ENCODE measurements at regions not wholly inside any gene's neighbourhood (a gene's known extent, or its start where the extent isn't known, plus 50 kb on each side); places are given as distances from the start of the nearest gene placed in this dataset.

DNA sequence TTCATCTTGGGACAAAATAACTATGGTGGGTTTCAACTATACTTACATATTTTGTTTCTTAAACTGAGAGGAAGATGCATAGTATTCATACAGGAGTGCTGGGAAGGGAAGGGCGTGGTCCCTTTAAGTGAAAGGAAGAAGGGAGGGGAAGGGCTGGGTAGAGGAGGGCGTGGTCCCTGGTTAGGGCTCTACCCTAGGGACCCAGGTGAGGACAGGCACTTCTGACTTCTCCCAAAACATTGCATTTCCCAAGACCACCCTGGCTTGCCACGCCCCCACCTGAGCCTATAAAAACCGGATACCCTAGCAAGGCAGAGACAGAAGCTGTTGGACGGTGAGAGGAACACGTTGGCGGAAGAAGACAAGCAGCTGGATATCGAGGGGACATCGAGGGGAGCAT, 157.6 kb upstream of the PLXNA4 start:
- no peak for TF ChIP-seq POLR2A (IDR thresholded peaks at IDR 0.05)
- no peak for ATAC-seq
- Histone ChIP-seq H3K9me3 (no peaks in the 10 kb centered on the region), H3K27me3 (no peaks in the 10 kb centered on the region), H3K4me1 (peaks cover 0 to under 1% (median 0%) of the 10 kb centered on the region in 12 donors), H3K36me3 (no peaks in the 10 kb centered on the region), H3K27ac (no peak overlapping the region), H3K4me3 (no peak overlapping the region)
- DNase-seq, result no peak
- intact Hi-C loops (cut with DNase I), result no loop called here
- WGBS, 4 donors, result 82 to 93% (median 90%) methylated on average over 9 of the region's 9 CpGs

DNA sequence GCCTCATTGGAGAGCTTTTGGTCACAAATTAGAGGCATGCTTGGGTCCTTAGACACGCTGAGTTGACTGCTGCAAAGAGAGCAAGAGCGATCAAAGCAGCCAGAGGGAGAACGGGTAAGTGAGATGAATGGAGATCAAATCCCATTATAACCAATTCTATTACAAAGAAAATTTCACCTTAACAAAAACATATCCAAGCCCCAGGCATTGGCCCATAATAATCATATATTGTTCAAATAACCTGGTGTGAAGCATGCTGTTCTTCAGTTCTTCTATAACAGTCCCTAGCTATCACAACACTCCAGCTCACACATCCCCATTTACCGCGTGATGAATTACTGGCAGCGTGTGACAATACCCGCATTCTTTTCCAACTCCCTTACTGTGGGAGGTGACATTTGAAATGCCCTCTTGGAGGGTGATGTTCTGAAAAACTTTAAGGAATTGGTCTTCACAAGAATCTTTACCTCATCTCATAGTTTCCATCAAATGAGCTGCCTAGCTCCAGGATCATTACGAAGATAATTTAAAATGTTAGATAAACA, 156.1 kb upstream of the PLXNA4 start:
- no peak for DNase-seq
- WGBS, 4 donors, result 76 to 84% (median 83%) methylated on average over 8 of the region's 8 CpGs
- Histone ChIP-seq H3K4me3 (no peak overlapping the region), H3K4me1 (no peaks in the 10 kb centered on the region), H3K27ac (no peak overlapping the region), H3K9me3 (no peaks in the 10 kb centered on the region), H3K36me3 (no peaks in the 10 kb centered on the region), H3K27me3 (no peaks in the 10 kb centered on the region)
- intact Hi-C loops (cut with DNase I), result no loop called here
- TF ChIP-seq CTCF (IDR thresholded peaks at IDR 0.05) (no peak), POLR2A (IDR thresholded peaks at IDR 0.05) (no peak)
- no peak for ATAC-seq

DNA sequence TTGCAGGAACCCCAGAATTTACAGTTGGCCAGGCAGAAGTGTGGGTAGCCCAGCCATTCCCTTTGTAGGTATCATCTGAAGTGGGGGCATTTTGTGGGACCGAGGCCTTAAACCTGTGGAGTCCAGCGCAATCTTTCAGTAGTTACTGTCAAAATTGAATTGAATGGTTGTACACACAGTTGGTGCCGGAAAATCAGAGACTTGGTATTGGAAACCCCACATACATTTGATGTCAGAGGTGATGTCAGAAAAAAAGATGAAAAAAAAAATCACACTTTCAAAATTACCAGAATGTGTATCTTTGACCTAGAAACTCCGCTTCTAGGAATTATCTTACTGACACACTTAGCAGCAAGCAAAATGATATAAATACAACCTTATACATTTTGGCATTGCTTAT, 153.8 kb upstream of the PLXNA4 start:
- Histone ChIP-seq H3K27me3 (no peaks in the 10 kb centered on the region), H3K9me3 (no peaks in the 10 kb centered on the region), H3K27ac (no peak overlapping the region), H3K4me1 (no peaks in the 10 kb centered on the region), H3K4me3 (no peak overlapping the region), H3K36me3 (no peaks in the 10 kb centered on the region)
- 94 to 97% (median 96%) methylated on average over 4 of the region's 4 CpGs for WGBS, 4 donors
- ATAC-seq (no peak), DNase-seq (no peak)
- TF ChIP-seq CTCF (IDR thresholded peaks at IDR 0.05), result no peak
- TF ChIP-seq POLR2A (IDR thresholded peaks at IDR 0.05), result no peak
- intact Hi-C loops (cut with DNase I), result no loop called here

DNA sequence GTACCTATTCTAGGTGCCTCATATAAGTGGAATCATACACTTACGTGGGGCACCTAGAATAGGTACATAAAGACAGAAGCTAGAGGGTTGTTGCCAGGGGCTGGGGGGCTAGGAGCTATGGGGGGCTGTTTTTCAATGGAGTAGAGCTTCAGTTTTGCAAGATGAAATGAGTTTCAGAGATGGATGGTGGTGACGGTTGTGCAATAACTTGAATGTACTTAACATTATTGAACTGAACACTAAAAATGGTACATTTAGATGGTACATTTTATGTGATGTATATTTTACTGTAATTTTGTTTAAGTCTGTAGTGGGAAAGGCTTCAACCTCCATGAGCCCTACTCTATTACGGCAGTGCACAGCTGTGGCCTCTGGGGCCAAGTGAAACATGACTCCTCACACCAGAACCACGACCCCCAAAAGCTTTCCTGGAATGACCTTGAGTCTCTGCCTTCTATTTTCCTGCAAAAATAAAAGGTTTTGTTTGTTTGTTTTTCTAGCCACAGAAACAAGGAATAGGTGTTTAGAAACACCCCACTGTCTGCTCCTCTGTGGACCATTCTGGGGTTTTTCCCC, 147.3 kb upstream of the PLXNA4 start:
- no peaks in the 10 kb centered on the region for H3K4me1 ChIP-seq
- no peak for ATAC-seq
- intact Hi-C loops (cut with DNase I), result loop anchor here in 1 of 10 donors (5.0 kb wide), 1 partner anchor 374 kb away; no protein-coding TSS in a partner anchor
- no peak for TF ChIP-seq POLR2A (IDR thresholded peaks at IDR 0.05)
- no peak for TF ChIP-seq CTCF (IDR thresholded peaks at IDR 0.05)
- peaks cover 0 to 13% (median 0%) of the 10 kb centered on the region in 12 donors for H3K9me3 ChIP-seq
- WGBS, 4 donors, result 67 to 79% (median 75%) methylated on average over 4 of the region's 4 CpGs
- no peaks in the 10 kb centered on the region for H3K27me3 ChIP-seq
- no peak for DNase-seq
- no peaks in the 10 kb centered on the region for H3K36me3 ChIP-seq
- H3K4me3 ChIP-seq, result no peak overlapping the region
- H3K27ac ChIP-seq, result no peak overlapping the region

- no peak for TF ChIP-seq POLR2A (IDR thresholded peaks at IDR 0.05)
- TF ChIP-seq CTCF (IDR thresholded peaks at IDR 0.05), result no peak
- Histone ChIP-seq H3K9me3 (peaks cover 0 to 15% (median 0%) of the 10 kb centered on the region in 12 donors), H3K4me1 (no peaks in the 10 kb centered on the region), H3K27me3 (no peaks in the 10 kb centered on the region), H3K27ac (no peak overlapping the region), H3K36me3 (no peaks in the 10 kb centered on the region), H3K4me3 (no peak overlapping the region)
- no peak for DNase-seq
- WGBS, 4 donors, result 62 to 92% (median 73%) methylated on average over 5 of the region's 5 CpGs
- intact Hi-C loops (cut with DNase I), result loop anchor here in 1 of 10 donors (5.0 kb wide), 1 partner anchor 376 kb away; no protein-coding TSS in a partner anchor
- ATAC-seq, result no peak
Observed at GRCh38 chr7:132720835-132721234, 144.6 kb upstream of the PLXNA4 start.

Measured in heart left ventricle (tissue), 16 donors.